HG03159 (cell line): ENCODE measurements at regions not wholly inside any gene's neighbourhood (a gene's known extent, or its start where the extent isn't known, plus 50 kb on each side); places are given as distances from the start of the nearest gene placed in this dataset.

Experiments
- ATAC-seq: cut with Tn5 transposase; IDR thresholded peaks from one replicate; pipeline ENCODE4 v1.9.1; 2021; ENCODE audit warnings: mild to moderate bottlenecking, moderate library complexity; ENCODE audit not compliant: unreplicated experiment

- no peak for ATAC-seq
These were observed 864.4 kb downstream of the USP25 start for GRCh38 chr21:16594191-16594590.

DNA sequence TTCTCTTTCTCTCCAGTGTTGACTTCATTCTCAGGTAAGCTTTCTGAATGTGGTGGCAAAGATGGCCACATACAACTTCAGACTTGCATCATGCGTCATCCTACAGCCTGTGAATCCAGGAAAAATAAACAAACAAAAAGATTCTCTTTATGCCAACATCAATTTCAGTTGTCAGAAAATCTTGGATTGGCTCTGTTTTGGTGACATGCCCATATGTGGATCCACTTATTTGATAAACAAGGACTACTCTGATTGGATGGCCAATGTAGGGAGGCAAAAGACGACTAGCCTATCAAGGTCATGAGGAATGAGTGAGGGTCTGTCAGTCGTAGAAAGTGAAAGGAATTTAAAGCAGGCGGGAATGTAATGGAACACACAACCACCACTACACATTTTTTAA lies 866.6 kb downstream of the USP25 start:
- no peak for ATAC-seq

GRCh38 chr21:16597753-16598152 lies 868.0 kb downstream of the USP25 start:
- ATAC-seq = no peak

- ATAC-seq = no peak
These were observed 875.8 kb downstream of the USP25 start for GRCh38 chr21:16605597-16605996.

DNA sequence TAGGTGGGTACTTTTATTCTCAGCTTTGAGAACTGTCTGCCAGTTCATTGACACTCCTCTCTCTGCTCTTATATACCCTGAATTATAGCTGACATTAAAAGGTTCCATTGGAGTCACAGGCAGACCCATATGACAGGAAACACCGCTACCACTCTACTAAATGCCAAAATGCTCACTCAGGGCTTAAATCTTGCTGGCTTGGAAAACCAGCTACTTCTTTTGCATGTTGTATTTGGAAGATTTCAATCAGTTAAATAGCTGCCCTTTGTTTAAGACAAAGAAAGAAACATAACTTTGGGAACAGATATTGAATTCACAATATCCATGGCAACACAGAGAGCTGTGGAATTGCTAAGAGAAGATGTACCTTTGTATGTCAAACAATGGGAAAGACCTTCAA lies 876.5 kb downstream of the USP25 start:
- ATAC-seq = no peak

DNA sequence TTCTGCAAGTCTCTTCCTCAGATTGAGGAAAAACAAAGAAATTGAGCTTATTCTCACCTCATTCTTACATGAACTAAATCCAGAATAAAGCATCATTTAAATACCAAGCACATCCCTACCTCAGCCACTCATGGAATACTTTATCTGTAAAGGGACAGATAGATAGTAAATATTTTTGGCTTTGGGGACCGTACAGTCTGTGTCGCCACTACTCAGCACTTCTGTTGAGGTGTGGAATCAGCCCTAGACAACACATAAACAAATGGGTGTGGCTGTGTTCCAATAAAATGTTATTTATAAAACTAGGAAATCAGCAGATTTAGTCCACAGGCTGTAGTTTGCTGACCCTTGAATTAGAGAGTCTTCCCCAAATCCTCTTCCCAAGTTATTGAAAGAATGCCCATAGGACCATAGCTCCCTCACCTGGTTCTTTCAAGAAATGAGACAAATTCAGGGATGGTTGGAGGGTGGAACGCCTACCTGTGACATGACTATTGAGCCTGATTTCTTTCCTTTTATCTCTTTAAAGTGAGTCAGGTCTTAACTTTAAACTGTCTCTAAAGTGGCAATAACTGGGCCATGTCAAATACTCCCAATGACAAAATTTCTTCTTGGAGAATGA lies 878.5 kb downstream of the USP25 start:
- no peak for ATAC-seq

DNA sequence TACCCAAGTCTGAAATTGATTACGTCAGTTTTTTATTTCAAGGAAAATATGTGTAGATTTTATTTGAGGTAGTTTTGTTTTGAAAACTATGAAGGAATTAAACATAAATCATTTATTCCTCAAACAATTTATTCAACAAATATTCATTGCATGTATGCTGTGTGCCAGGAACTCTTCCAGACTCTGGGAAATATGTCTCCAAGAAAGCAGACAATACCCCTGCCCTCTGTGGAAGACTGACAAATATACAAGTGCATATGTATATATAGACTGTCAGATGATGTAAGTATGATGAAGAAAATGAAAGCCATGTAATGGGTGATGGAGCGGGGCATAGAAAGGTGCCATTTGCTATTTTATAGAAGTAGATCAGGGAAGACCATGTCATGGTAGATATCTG lies 889.5 kb downstream of the USP25 start:
- ATAC-seq = no peak

GRCh38 chr21:16620786-16621320 lies 891.1 kb downstream of the USP25 start:
- no peak for ATAC-seq

DNA sequence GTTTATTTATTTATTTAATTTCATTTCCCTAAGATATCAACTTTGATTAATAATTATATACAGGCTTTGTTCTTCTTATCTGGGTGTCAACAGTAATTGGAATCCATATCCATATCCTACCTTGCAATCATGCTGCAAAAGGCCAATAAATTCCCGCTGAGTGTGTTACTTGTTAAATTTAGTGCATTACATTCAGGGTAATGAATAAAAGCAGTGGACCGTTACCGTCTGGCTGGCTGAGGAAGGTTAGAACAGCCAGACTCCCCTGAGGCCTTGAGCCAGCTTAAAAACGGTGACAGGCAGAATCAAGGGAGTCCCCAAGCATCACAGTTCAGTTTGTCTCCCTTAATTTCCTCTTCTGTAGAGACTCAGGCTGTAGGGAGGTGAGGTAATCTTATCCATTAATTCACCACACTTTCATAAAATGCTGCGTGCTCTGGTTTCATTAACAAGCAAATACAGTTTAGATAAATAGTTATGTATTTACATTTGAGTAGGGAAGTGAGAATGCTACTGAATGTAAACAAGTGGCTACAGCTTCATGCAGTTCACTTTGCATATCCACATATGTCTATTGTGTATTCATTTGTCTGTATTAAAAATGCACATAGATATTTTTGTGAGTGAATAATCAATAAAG lies 888.2 kb upstream of the CXADR start:
- ATAC-seq = no peak

DNA sequence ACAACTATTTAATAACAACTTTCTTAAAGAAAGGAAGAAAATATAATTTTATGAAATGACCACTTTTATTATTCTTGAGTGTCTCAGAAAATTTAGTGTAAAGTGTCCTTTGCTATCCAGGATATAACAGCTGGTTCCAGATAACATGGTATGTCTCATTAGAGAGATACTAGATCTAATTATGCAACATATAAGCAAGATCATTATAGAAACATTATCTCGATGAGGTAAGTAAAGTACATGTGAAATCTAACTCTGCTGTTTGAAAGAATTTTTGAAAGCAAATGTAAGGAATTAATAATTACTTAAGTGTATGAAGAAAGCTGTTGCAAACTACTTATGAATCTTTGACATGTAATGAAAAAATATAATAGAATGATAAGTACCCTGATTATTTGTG lies 887.4 kb upstream of the CXADR start:
- no peak for ATAC-seq

DNA sequence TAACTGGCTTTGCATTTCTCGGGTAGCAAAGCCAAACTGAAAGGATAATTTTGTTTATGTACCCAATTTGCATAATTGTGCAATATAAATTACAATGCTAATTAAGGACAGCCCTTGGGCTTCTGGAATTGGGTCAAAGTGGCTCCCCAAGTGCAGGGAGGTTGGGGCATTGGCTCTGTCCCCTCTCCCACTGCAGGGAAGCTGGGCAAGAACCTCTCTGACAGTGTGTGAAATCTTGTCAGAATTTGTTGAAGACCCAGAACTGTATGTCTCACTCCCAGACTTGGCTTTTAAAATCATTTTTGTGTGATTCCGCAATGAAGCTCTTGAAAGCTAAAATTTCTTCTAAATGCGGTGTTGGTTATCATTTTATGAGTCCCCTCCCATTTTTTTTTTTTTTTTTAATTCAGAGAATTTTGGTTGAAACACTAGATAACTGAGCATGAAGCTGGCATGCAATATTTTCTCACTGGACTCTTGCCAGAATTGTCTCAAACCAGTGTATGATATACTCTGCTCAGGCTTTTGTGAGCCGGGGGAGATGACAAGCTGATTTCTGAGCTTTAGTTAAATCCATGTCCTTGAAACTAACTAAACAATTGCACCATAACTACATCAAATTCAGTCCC lies 878.9 kb upstream of the CXADR start:
- no peak for ATAC-seq

DNA sequence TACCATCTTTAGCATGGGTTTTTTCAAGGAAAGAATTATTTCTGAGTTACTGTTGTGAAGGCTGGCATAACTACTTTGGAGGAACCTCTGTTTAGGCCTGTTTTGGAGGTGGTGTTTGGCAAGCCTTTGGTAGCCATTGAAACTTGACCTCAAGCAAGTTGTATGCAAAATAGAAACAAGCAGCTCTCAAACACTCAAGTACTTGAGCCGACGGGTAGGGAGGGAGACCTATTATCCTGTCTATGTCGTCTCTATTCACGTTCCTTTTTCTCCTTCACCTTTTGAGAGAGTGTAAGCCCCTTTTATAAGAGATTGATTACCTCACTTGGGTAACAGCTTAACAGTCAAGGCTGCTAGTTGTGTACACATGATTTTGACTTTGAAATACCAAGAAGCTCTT lies 878.3 kb upstream of the CXADR start:
- ATAC-seq = no peak

- no peak for ATAC-seq
These were observed 872.4 kb upstream of the CXADR start for GRCh38 chr21:16640297-16641027.

DNA sequence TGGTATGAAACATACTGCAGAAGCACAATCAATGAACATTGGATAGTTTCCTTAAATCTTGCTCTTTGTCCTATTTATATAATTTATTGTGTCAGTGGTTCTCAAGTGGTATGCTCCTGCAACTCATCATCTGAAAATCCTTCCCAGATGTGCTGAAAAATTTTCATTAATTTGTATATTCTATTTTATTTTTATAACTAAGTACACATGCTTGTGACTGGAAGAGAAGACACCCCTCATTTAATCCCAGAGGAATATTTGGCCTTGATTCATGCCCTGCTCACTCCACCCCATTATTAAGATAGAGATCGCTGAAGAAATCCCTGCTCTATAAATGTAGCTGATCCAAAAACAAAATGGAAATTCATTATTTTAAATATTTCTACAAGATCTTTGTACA lies 870.5 kb upstream of the CXADR start:
- no peak for ATAC-seq

DNA sequence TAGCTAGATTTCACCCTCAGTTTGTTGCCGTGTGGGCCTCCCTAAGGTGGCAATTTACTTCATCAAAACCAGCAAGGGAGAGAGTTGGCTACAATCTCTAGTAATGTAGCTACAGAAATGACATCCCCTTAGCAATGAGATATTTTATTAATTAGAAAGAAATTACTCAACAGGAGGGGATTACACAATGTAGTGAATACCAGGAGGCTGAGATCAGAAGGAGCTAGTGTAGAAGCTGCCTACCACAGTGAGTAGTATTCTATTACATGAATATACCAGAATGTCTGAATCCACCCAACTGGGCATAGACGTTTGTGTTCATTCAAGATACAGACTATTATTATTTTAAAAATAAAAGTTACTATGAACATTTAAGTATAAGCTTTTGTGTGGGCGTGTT lies 868.2 kb upstream of the CXADR start:
- no peak for ATAC-seq

- ATAC-seq = no peak
These were observed 862.0 kb upstream of the CXADR start for GRCh38 chr21:16650714-16651366.

GRCh38 chr21:16651956-16652355 lies 860.9 kb upstream of the CXADR start:
- no peak for ATAC-seq

GRCh38 chr21:16663436-16663835 lies 849.4 kb upstream of the CXADR start:
- no peak for ATAC-seq

DNA sequence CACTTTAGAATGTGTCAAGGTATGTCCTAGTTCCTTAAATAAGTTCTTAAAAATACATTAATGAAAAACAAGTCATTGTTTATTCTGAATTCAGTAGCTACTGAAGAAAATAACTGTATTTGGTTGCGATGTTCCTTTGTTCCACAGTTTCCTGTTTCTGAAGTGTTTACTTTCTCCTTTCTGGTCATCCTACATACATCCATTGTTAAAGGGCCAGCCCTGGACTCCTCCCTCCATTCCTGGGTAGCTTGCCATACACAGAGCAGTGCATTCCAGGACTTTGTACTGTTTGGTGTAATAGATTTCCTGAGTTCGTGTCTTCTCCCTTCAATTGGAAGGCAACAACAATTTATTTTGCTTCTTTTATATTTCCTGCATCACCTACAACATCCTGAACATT lies 845.4 kb upstream of the CXADR start:
- ATAC-seq = no peak

GRCh38 chr21:16674949-16675348 lies 837.9 kb upstream of the CXADR start:
- ATAC-seq = no peak

- ATAC-seq = no peak
These were observed 836.5 kb upstream of the CXADR start for GRCh38 chr21:16676391-16676790.
